Amygdala (tissue), 56 donors: ENCODE measurements at regions not wholly inside any gene's neighbourhood (a gene's known extent, or its start where the extent isn't known, plus 50 kb on each side); places are given as distances from the start of the nearest gene placed in this dataset.
"Not testable (repeated sequence)": the region's sequence is repeated elsewhere in the genome, so short reads cannot be mapped to it uniquely, and the experiment has no call there.

Experiments used
- DNase-seq, 56 donors: peaks; one replicate each; lab custom pipeline; 2025; lab: John Stamatoyannopoulos, UW

- no peak for DNase-seq
These were observed 202.5 kb upstream of the PDZRN3 start for GRCh38 chr3:73827204-73827603.

- DNase-seq, result not testable (repeated sequence)
These were observed 196.2 kb upstream of the PDZRN3 start for GRCh38 chr3:73820896-73821295.

- no peak for DNase-seq
These were observed 195.7 kb upstream of the PDZRN3 start for GRCh38 chr3:73820431-73820830.

GRCh38 chr3:73815966-73816365, 191.2 kb upstream of the PDZRN3 start:
- no peak for DNase-seq

GRCh38 chr3:73813692-73814292, 189.1 kb upstream of the PDZRN3 start:
- no peak for DNase-seq

- DNase-seq, result no peak
These were observed 188.6 kb upstream of the PDZRN3 start for GRCh38 chr3:73813291-73813690.

- no peak for DNase-seq
These were observed 187.3 kb upstream of the PDZRN3 start for GRCh38 chr3:73812054-73812453.

GRCh38 chr3:73808862-73809509, 184.2 kb upstream of the PDZRN3 start:
- DNase-seq, result no peak

- DNase-seq, result peak in 4 of 56 donors; percentile 4 to 32 (median 7)
These were observed 180.7 kb upstream of the PDZRN3 start for GRCh38 chr3:73805435-73805834.

GRCh38 chr3:73804204-73804603, 179.5 kb upstream of the PDZRN3 start:
- no peak for DNase-seq

GRCh38 chr3:73801444-73801843, 176.7 kb upstream of the PDZRN3 start:
- no peak for DNase-seq

GRCh38 chr3:73797311-73797710, 172.6 kb upstream of the PDZRN3 start:
- no peak for DNase-seq

- DNase-seq, result no peak
These were observed 171.6 kb upstream of the PDZRN3 start for GRCh38 chr3:73796382-73796781.

- DNase-seq, result no peak
These were observed 166.6 kb upstream of the PDZRN3 start for GRCh38 chr3:73791356-73791755.

GRCh38 chr3:73789825-73790444, 165.2 kb upstream of the PDZRN3 start:
- no peak for DNase-seq

- DNase-seq, result no peak
These were observed 162.9 kb upstream of the PDZRN3 start for GRCh38 chr3:73787620-73788019.

GRCh38 chr3:73786998-73787397, 162.3 kb upstream of the PDZRN3 start:
- DNase-seq, result no peak

- DNase-seq, result peak in 14 of 56 donors; percentile 0 to 49 (median 16)
These were observed 161.6 kb upstream of the PDZRN3 start for GRCh38 chr3:73786321-73786807.

- DNase-seq, result no peak
These were observed 160.1 kb upstream of the PDZRN3 start for GRCh38 chr3:73784686-73785392.

- DNase-seq, result peak in 1 of 56 donors; percentile 45
These were observed 159.1 kb upstream of the PDZRN3 start for GRCh38 chr3:73783811-73784210.

- peak in 42 of 56 donors; percentile 1 to 75 (median 25) for DNase-seq
These were observed 156.8 kb upstream of the PDZRN3 start for GRCh38 chr3:73781541-73781940.
